Right cardiac atrium (tissue), 5 donors: ENCODE measurements at regions not wholly inside any gene's neighbourhood (a gene's known extent, or its start where the extent isn't known, plus 50 kb on each side); places are given as distances from the start of the nearest gene placed in this dataset.

Experiments used
- ATAC-seq, 2 donors: fragments of 200-7000 bp; cut with Tn5 transposase; one replicate each; pipeline versions ENCODE4 v1.8.0 to v1.9.1; 2020; ENCODE audit warnings: moderate library complexity in 2 of 2, mild to moderate bottlenecking in 1 of 2
- DNase-seq, 3 donors: peaks; one replicate each; pipeline ENCODE4 v3.0.0-alpha.2; 2020
- H3K27ac ChIP-seq: one replicate; pipeline ENCODE4 v1.5.1; 2013; ENCODE audit warnings: mild to moderate bottlenecking, low read length, control low read depth, moderate library complexity
- H3K27me3 ChIP-seq: one replicate; pipeline ENCODE4 v1.6.1; 2013; ENCODE audit not compliant: control insufficient read depth, insufficient read depth
- H3K4me1 ChIP-seq: one replicate; pipeline ENCODE4 v1.6.1; 2013; ENCODE audit warnings: low read length; ENCODE audit not compliant: control insufficient read depth, insufficient read depth
- H3K4me3 ChIP-seq: one replicate; pipeline ENCODE4 v1.5.1; 2013; ENCODE audit warnings: low read length, control low read depth
- H3K9me3 ChIP-seq: one replicate; pipeline ENCODE4 v1.6.1; 2013; ENCODE audit warnings: low read length; ENCODE audit not compliant: control insufficient read depth
- WGBS: extraction: QIAGEN DNeasy Blood & Tissue Kit; methylation state at CpG from one replicate; pipeline ENCODE4 v1.1.7; 2013; 5-methylcytosine and 5-hydroxymethylcytosine counted together
- intact Hi-C, 4 donors: fragments of 100-400 bp; cut with DNase I; formaldehyde crosslinking; loops; one replicate each; pipeline versions ENCODE4 v1.11.0 to v1.14.0; 2022 to 2023
- donor health status: healthy with polysubstance abuse.
- donor health status: DM: no; HTN: yes; CAD: no.
- donor health status: DM: no; HTN: no; CAD: no.
- donor health status: DM: no; HTN: yes; CAD: no; lungs with severe emphysema.
- donor health status: DM: yes; HTN: yes; CAD: no.

DNA sequence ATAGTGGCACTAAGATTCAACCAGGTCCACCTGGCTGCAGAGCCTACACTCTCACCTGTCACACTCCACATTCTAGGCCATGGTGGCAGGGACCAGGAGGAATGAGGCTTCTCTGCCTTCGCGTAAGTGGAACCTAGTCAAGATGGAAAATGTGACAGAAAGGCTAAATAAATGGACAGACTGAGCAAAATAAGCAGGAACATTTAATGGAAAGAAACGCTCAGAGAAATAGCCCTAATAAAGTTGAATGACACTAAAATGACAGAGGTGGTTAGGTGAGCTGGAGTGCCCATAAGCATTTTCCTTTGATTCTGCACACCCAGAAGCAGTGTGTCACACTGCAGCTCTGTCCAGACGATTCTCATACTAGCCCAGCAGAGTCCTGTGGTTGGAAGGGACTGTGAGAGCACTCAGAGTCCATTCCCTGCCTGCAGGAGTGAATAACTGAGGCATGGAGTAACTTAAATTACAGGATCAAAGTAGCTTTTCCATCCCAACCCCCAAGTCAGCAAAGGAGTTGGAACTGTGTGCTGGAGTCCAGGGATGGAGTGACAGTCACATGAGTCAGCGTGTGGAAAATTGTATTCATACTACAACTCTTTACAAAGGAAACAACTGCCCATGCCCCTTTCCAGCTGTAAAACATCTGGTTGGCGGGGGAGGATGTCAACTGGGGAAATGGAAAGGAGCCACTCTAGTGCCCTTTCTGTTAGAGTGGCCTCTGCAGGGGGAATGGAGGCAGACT, 105.4 kb upstream of the LGALSL start:
- WGBS = 77% methylated on average over 6 of the region's 6 CpGs
- ATAC-seq = no peak

DNA sequence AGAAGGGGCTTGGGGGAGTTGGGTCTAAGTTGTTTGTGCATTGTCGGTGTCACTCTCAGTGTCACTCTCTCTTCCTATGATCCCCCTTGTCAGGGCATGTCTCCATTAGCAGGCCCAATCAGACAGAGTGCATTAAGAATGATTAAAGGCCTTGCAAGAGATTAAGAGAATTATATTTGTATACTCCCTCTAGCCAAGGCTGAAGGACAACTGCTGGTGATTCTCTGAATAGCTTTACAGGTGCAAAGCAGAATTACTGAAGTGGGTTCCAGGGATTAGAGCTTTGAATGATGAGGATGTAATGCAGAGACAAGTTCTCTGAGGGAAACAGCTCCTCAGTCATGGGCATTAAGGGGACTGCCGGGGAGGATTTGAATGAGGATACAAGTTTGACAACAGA, 104.8 kb upstream of the LGALSL start:
- 88% methylated on average over 2 of the region's 2 CpGs for WGBS
- no peaks in the 10 kb centered on the region for H3K27me3 ChIP-seq
- no peak overlapping the region for H3K27ac ChIP-seq
- no peak overlapping the region for H3K4me3 ChIP-seq
- H3K9me3 ChIP-seq = no peaks in the 10 kb centered on the region
- H3K4me1 ChIP-seq = no peaks in the 10 kb centered on the region
- intact Hi-C loops = no loop called here
- DNase-seq (no peak), ATAC-seq (no peak)

More for the DNA sequence above, 105.4 kb upstream of the LGALSL start:
- intact Hi-C loops = no loop called here
- H3K27me3 ChIP-seq = no peaks in the 10 kb centered on the region
- no peak overlapping the region for H3K4me3 ChIP-seq
- DNase-seq = no peak
- no peak overlapping the region for H3K27ac ChIP-seq
- no peaks in the 10 kb centered on the region for H3K4me1 ChIP-seq
- H3K9me3 ChIP-seq = no peaks in the 10 kb centered on the region

DNA sequence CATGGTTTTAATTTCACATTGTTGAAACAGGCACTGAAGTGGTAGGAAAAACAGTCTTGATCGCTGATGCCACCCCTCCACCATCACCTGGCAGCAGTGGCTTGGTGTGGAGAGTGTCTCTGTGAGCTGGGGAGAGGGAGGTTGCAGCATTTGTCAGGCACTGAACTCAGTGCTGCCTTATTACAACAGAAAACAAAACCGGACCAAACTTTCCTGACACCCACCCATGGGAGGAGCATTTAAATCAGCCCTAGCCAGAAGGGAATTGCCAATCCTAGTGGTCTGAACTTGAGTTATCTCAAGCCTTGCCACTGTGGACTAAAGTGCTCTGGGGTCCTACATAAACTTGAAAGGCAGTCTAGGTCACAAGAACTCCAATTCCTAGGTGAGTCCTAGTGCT, 103.0 kb upstream of the LGALSL start:
- Histone ChIP-seq H3K27ac (no peak overlapping the region), H3K27me3 (no peaks in the 10 kb centered on the region), H3K9me3 (no peaks in the 10 kb centered on the region), H3K4me3 (no peak overlapping the region), H3K4me1 (no peaks in the 10 kb centered on the region)
- intact Hi-C loops = no loop called here
- DNase-seq (no peak), ATAC-seq (no peak)
- WGBS = 71% methylated on average over 2 of the region's 2 CpGs

DNA sequence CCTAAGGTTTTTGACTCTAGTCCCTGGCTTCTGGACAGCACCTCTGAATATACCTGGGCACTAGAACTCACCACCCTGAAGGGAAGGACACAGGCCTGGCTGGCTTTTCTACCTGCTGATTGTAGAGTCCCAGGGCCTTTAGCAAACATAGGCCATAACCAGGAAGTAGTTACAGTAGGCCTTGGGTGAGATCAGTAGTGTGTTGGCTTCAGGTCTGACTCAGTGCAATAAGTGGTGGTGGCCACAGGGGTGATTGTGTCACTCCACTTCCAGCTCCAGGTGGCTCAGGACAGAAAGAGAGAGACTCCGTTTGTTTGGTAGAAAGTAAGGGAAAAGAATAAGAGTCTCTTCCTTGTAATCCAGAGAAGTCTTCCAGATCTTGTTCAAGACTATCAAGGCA, 101.7 kb upstream of the LGALSL start:
- 89% methylated on average over 1 of the region's 1 CpG for WGBS
- H3K27ac ChIP-seq = no peak overlapping the region

DNA sequence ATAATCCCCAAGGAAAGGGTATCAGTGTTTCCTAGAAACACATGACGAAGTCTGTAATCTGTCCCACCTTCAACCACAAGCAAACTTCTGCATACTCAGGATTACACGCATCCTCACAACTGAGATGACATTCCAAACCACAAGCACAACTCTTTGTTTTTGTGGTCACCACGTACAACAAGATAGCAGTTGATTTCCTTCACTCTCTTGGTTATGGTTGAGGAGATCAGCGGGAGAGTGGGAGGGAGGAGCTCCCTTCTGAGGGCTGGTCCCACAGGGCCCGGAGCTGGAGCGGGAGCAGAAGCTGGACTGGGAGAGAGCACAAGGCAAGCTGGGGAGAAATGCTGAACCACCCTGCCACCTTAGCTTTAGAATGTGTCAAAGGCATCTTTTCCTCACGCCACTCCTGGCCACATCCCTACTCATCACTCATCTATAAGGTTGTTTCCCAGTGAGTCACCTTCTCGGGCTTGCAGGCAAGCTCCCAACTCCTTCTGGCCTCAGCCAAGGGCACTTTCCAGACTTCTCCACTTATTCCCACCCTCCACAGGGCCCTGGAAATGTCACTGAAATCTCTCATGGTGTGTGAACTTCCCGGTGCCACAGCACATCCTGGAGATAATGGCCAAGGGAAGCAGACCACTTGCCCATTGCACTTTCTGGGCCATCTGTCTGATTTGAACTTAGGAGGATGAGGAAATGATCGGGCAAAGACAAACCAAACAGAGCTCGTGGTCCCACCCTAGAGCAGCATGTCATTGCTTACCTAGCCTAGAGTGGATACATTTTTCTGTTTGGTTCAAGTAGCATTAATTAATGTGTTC, 98.9 kb upstream of the LGALSL start:
- H3K9me3 ChIP-seq = no peaks in the 10 kb centered on the region
- intact Hi-C loops = no loop called here
- 63% methylated on average over 11 of the region's 11 CpGs for WGBS
- H3K4me3 ChIP-seq = no peak overlapping the region
- ATAC-seq (peak in 1 of 2 donors; percentile 11), DNase-seq (no peak)
- no peaks in the 10 kb centered on the region for H3K4me1 ChIP-seq
- H3K27me3 ChIP-seq = no peaks in the 10 kb centered on the region
- no peak overlapping the region for H3K27ac ChIP-seq

More for the DNA sequence above, 101.7 kb upstream of the LGALSL start:
- DNase-seq (no peak), ATAC-seq (no peak)
- no peaks in the 10 kb centered on the region for H3K27me3 ChIP-seq
- intact Hi-C loops = no loop called here
- no peak overlapping the region for H3K4me3 ChIP-seq
- H3K9me3 ChIP-seq = no peaks in the 10 kb centered on the region
- H3K4me1 ChIP-seq = no peaks in the 10 kb centered on the region

DNA sequence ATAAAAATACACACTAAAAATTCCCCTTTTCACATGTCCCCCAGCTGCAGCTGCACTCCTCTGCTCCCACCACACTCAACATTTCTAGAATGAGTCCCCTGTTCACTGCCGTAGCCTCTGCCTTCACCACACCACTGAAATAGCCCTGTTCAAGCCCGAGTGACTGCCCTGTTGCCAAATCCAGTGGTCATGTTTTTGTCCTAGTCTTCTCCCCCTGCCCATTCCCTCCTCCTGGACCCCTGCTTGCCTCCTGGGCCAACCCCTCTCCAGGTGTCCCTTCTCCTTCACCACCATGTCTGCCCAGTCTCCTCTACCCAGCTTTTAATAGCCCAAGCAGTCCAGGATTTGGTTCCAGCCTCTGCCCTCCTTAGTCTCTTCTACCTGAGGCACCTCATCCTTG, 97.1 kb upstream of the LGALSL start:
- DNase-seq (no peak), ATAC-seq (no peak)
- intact Hi-C loops = no loop called here
- Histone ChIP-seq H3K4me1 (no peaks in the 10 kb centered on the region), H3K9me3 (no peaks in the 10 kb centered on the region), H3K27me3 (no peaks in the 10 kb centered on the region), H3K4me3 (no peak overlapping the region), H3K27ac (no peak overlapping the region)
- WGBS = 84% methylated on average over 2 of the region's 2 CpGs

DNA sequence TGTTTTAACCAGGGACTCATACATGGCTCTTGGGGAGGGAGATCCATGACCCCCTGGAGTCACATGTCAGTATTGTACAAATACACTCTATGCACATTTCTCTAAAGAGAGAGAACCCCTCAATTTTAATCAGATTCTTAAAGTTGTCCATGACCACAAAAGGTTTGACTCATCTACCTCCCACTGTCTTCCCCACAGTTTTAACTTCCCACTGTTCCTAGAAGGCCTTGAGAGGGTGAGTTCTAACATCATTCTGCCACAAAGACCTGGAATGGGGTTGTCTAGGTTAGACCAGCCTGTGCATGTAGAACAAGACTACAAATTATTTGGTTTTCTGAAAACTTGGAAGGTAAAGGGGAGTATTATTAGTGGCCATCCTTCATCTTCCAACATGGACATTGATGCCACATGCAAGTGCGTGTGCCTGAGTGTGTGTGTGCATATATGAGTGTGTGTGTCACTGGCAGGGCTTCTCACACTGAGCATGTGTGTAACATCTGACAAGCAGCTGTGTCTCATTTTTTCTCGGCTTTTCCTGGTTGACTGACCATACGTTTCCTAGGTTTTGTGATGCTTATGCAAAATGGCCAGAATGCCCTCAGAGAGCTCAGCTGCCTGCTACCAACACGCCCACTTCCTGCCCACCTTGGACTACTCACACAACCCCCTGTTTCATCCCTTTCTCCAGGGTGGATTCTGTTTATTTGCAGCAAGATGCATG, 94.6 kb upstream of the LGALSL start:
- Histone ChIP-seq H3K27ac (no peak overlapping the region), H3K27me3 (no peaks in the 10 kb centered on the region), H3K9me3 (no peaks in the 10 kb centered on the region), H3K4me3 (no peak overlapping the region), H3K4me1 (no peaks in the 10 kb centered on the region)
- 72% methylated on average over 4 of the region's 4 CpGs for WGBS
- intact Hi-C loops = no loop called here
- ATAC-seq = no peak
- no peak for DNase-seq

DNA sequence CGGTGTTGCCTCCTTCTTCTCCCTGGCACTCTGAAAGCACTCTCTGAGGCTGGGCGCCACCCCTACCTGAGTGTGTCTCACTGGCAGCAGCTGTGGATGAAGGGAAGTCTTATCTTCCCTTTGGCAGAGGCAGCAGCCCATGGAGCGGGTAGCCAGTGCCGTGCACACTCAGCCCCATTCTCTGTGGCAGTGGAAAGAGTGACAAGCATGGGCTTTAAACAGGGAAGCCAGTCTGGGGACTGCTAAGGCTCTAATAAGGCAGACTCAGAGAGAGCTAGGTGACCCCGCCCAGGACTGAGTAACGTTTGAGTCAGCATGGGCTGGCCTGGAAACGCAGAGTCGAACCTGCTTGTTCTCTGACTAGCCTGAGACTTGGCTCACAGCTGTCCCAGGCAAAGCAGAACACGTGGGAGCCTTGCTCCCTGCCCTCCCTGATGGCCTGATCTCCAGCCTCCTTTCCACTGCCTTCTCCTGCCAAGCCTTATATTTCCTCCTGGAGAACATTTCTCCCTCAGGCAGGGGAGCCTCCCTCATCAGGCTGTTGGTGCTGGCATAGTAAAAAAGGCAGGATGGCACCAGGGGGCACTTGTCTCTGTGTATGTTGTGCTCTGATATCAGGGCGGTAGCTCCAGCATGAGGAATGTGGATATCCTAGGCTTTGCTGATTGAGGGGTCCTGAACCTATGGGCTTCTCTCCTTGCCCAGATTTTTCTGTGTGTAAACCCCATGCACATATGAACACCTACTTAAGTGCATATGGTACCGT, 93.9 kb upstream of the LGALSL start:
- peak; percentile 81 to 91 (median 87) for DNase-seq
- intact Hi-C loops = no loop called here
- H3K27ac ChIP-seq = no peak overlapping the region
- no peaks in the 10 kb centered on the region for H3K4me1 ChIP-seq
- WGBS = 41% methylated on average over 11 of the region's 11 CpGs
- ATAC-seq = peak; percentile 92 to 98
- no peak overlapping the region for H3K4me3 ChIP-seq
- no peaks in the 10 kb centered on the region for H3K9me3 ChIP-seq
- no peaks in the 10 kb centered on the region for H3K27me3 ChIP-seq

DNA sequence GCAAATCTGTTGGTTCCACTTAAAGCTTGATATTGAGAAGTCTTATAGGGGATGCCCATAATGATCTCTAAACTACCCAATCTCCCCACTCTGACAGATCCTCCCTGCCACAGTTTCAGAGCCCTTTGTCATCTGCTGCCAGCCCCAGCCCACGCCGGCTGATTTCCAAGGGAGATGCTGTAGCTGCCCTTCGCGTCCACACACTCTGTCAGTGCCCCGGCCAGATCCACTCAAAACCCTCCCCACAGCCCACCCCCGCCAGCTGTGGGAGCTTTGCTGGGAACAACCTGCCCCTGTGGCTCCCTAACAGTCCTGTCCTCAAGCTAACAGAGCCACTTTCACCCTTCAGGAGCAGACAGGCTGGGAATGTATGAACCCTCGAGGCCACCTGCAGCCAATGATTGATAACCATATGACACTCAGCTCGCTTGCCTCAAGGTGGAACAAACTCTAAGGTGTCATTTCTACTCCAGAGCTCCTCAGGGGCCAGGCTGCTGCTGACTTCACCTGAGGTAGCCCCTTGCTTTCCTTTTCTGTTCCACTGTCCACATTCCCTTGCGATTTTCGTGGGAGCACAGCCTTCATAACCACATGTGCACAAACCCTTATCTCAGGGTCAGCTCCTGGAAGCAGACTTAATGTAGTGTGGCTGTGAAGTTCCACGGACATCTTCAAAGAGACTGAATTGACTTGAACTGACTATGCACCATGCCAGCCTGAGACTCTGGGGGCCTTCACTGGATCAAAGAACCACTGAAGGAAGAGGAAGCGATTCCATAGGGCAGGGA, 92.6 kb upstream of the LGALSL start:
- H3K27me3 ChIP-seq = no peaks in the 10 kb centered on the region
- H3K4me1 ChIP-seq = no peaks in the 10 kb centered on the region
- WGBS = 79% methylated on average over 12 of the region's 12 CpGs
- intact Hi-C loops = no loop called here
- no peak for ATAC-seq
- H3K27ac ChIP-seq = no peak overlapping the region
- H3K4me3 ChIP-seq = no peak overlapping the region
- no peaks in the 10 kb centered on the region for H3K9me3 ChIP-seq
- no peak for DNase-seq

DNA sequence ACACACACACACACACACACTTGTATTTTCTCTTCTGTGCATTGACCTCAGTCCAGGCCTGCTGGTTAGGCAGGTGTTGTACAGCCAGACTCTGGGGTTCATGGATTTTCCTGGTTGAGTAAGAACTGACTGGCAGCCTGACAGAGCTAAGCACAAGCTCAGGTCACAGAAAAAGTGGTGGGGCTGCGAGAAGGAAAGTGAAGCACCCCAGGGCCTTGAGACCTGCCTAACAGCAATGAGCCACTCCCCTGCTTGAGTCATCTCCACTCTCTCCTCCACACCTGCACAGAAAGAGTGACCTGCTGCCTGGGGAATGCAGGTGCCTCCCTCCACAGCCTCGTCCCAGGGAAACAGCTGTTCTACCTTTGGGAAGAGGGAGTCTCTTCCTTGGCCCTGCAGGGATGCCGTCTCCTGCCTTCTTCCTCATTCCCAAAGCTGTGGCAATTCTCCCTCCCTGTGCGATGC, 91.4 kb upstream of the LGALSL start:
- Histone ChIP-seq H3K27ac (no peak overlapping the region), H3K9me3 (no peaks in the 10 kb centered on the region), H3K27me3 (no peaks in the 10 kb centered on the region), H3K4me1 (no peaks in the 10 kb centered on the region), H3K4me3 (no peak overlapping the region)
- DNase-seq (no peak), ATAC-seq (no peak)
- intact Hi-C loops = no loop called here
- 86% methylated on average over 4 of the region's 4 CpGs for WGBS
